HFF-Myc (cell line): ENCODE measurements at regions not wholly inside any gene's neighbourhood (a gene's known extent, or its start where the extent isn't known, plus 50 kb on each side); places are given as distances from the start of the nearest gene placed in this dataset.

ENCODE experiments used
- DNase-seq: peaks from one replicate; pipeline ENCODE4 v3.0.0-alpha.2; 2011; ENCODE audit warnings: low read depth; ENCODE audit errors: extremely low read depth
- H3K4me3 ChIP-seq: replicated peaks from 2 replicates; pipeline ENCODE4 v1.5.1; 2011; ENCODE audit warnings: low read depth, mild to moderate bottlenecking, control low read depth, low read length
- TF ChIP-seq, protein P1 (sequence below): IDR thresholded peaks from 2 replicates; pipeline ENCODE4 v1.5.1; 2012; ENCODE audit warnings: mild to moderate bottlenecking, low read depth, low read length, control low read depth; ENCODE audit errors: missing control alignments

DNA sequence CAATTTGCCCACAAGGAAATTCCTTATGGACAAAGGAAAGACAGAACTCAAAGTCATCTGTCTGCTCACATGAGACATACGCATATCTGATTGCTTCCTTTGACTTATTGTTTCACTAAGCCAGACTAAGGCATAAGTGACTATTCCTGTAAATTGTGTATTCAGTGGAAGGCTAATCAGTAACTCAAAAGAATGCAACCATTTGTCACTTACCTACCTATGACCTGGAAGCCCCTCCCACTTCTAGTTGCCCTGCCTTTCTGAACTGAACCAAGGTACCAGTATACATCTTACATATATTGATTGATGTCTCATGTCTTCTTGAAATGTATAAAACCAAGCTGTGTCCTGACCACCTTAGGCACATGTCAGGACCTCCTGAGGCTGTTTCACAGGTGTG lies 53.5 kb upstream of the PROK2 start:
- H3K4me3 ChIP-seq = no peak overlapping the region
- DNase-seq = no peak
- TF ChIP-seq, protein P1, sequence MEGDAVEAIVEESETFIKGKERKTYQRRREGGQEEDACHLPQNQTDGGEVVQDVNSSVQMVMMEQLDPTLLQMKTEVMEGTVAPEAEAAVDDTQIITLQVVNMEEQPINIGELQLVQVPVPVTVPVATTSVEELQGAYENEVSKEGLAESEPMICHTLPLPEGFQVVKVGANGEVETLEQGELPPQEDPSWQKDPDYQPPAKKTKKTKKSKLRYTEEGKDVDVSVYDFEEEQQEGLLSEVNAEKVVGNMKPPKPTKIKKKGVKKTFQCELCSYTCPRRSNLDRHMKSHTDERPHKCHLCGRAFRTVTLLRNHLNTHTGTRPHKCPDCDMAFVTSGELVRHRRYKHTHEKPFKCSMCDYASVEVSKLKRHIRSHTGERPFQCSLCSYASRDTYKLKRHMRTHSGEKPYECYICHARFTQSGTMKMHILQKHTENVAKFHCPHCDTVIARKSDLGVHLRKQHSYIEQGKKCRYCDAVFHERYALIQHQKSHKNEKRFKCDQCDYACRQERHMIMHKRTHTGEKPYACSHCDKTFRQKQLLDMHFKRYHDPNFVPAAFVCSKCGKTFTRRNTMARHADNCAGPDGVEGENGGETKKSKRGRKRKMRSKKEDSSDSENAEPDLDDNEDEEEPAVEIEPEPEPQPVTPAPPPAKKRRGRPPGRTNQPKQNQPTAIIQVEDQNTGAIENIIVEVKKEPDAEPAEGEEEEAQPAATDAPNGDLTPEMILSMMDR = no peak
